GM21786 (cell line): ENCODE measurements at regions not wholly inside any gene's neighbourhood (a gene's known extent, or its start where the extent isn't known, plus 50 kb on each side); places are given as distances from the start of the nearest gene placed in this dataset.
"Not testable (repeated sequence)": the region's sequence is repeated elsewhere in the genome, so short reads cannot be mapped to it uniquely, and the experiment has no call there.

Source experiments
- ATAC-seq: cut with Tn5 transposase; IDR thresholded peaks from one replicate; pipeline ENCODE4 v1.9.1; 2021; ENCODE audit not compliant: unreplicated experiment

DNA sequence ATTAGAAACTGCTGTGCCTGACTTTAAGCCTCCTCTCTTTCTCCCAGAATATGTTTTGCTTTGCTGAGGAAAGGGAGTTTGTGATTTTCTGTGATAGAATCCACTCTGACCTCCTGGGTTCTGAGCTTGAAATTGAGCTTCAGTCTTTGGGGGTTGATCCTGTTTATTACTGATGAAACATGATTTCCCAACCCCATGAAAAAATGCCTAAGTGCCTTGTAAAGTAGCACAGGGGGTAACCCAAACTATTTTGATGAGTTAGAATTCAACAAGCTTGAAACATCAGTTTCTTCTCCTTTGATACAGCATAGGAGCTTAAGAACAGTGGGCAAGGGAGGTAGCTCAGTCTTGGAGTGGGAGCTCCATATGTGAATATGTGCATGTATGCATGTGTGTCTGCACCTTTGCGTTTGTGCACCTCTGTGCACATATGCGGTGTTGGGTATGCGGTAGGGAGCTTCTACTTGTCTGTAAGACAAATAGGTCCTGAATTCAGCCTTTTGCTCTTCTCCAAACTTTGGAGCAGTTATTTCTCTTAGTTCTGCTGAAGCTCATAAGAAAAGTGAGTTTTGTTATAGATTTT is 364.6 kb downstream of the OSR1 start:
- no peak for ATAC-seq

DNA sequence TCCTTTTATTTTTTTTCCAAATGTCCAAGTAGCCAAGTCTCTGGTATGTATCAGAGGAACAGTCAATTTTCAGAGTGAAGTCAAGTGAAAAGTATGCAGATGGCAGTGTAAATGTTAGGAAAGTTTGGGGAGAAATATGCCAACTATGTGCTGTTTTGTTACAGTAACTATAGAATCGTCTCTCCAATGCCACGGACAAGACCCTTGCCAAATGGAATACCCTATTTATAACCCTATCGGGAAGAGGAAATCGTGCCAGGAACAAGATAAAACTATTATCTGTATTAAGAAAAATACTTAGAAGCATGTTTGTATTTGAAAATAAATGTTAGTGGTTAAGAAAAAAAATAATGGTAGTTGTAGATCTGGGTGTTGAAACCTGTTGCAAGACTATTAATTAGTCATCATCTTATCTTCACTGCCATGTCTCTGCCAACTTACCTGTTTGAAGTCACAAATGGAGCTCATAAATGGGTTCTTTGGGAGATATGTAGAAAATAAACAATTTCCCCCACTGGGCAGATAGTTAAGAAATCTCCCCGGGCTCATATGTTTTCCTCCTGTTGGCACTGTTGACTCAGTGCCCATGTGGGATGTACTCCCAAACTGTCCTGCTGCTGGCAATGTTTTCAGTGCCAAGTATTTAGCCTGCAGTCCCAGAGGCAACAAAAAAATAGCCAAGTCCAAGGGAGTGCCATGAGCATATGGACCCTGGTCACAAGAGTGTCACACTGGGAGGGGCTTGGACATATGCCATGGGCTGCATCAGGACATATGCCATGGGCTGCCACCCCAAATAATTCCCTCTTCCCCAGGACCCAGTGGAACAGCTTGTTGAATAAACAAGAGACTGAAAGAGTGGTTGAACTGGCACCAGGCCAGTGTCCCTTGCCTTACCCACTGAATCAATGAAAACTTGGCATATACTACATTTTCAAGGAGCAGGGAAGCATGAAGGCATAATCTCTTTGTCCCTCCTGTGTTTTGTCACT is 366.9 kb downstream of the OSR1 start:
- no peak for ATAC-seq

- no peak for ATAC-seq
Observed at GRCh38 chr2:18988631-18989232, 369.7 kb downstream of the OSR1 start.

DNA sequence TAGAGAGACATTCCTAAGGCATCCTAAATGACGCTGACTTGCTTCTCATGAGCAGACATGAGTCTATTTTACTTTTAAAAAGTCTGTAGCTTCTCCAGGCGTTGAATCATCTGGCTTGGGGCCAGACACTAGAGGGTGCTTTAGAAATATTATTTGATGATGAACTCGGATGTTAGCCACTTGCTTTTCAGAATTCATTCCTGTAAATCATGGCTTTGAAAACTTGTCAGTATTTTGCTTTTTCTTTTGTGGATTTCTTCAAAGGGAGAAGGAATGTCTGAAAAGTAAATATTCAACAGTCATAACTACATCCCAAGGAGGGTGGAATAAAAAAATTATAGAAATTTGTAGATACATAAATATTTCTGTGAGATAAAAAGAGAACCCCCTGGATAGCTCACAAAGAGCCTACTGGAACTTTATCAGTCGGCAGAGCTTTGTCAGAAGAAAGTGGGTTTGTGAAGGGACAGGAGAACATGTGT is 370.8 kb downstream of the OSR1 start:
- ATAC-seq = no peak

DNA sequence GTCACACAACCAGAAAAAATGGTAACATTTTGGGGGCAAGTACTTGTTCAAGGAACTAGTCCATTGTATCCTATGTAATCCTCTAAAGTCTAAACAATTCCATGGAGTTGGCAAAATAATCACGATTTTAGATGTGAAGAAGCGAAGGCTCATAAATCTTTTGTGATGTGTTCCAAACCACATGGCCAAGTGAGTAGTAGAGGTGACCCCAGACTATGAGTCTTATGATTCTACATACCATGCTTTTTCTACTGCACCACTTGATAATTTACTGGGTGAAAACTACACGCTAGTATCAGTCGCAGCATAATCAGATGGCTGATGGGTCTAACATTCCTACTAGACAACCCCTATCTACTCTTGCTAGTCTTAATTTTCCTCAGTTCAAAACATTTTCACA is 371.4 kb downstream of the OSR1 start:
- no peak for ATAC-seq

GRCh38 chr2:18986046-18986445 is 372.4 kb downstream of the OSR1 start:
- ATAC-seq = no peak

DNA sequence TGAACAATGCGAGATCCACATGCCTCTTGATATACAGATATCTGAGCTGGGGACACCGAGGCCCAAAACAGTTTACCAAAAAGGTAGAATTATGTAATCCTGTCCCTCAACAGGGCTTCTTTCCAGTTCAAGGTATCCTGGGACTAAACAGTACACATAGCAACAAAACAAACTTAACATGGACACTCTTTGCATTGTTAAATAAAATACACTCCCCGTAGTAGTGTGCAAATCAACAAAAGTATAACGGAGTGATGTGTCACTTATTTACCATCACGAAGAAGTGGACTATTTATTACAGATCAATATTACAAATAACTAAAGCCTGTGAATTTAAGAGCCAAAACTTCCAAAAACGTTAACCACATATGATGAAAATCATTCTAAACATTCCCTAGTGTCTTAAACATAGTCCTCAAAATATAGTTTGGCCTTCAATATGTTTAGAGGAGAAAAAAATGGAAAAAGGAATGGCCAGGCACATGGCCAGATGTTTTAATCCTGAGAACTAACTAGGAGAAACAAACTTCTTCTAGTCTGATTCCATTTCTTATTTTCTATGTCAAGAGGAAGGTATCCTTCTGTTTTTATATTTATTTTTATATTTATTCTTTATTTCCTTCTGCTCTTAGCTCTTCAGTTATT is 377.5 kb downstream of the OSR1 start:
- no peak for ATAC-seq

DNA sequence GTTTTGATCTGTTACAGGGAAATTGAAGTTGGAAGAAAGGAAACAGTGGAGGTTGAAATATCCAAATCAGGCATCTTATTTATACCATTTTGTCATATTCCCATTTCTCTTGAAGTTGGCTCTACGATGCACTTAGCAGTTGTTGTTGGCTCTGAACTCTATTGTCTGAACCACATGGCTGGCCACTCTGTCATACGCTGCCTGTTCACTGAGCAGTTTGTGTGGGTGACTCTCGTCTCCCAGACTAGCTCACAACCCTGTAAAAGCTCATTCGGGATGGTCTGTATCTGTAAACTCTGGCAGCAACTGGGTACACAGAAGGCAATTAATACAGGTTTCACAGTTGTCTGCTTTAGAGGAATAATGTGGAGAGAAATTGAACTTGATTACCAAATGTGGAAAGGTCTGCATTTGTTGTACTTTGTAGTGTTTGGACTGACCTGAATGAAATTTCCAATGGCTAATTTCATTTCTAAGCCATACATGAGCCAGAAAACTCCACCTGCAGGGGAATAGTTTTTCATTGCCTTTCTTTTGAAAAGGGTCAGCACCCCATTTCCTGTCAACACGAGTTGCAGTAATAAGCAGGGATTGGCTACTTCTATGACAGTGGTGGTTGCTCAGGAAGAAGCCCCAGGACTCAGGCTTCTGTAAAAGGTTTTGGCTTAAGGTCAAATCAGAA is 378.2 kb downstream of the OSR1 start:
- ATAC-seq = no peak

DNA sequence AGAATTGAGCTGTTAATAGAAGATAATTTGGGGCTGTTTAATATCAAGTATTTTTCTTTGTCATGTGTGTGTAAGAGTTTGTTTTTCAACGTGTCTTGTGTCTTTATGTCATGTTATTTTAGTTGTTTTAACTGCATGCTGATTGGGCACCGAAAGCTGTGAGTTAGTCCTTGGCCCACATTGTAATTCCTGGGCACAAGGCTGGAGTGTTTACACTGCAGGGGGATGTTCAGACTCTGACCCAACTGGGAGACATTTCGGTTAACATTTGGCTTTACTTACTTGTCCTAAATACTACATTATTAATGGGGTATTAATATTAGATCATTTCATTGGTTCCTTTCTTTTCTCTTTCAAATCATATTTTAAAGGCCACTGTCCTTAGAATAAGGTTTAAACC is 381.0 kb downstream of the OSR1 start:
- no peak for ATAC-seq

DNA sequence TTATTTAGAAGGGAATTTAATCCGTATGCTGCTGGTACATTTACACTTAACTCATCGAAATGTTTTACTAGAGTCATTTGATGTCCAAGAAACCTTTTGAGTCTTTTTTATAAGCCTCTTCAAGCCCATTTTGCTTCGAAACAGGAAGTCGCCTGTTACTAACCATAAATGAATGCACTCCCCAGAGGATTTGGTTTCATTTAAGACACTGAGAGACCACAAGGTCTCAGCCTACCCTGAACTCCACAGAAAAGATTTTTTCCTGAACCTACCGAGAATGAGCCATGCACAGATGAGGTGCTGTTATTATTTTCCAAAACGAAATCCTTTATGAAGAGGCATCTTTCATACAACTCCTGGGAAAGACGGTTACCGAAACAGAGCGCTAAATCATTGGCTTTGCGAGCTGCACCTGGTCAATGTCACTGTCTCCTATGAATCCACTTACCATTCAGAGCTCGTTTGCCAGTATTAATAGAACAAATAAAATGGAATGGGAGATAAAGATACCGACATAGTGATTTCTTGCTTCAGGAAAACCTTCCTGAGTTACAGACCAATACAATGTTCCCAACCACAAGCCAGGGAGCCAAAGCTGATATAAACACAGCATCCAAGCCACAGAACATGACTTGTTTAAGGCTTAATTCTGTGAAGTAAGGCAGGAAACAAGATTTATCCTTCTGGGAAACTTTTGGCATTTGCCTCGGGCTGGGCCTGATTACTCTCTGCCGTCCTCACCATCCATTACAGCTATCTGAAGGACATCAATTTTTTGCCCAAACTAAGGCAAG is 382.1 kb downstream of the OSR1 start:
- ATAC-seq = peak; percentile 78

- ATAC-seq = no peak
Observed at GRCh38 chr2:18975506-18976167, 382.8 kb downstream of the OSR1 start.

DNA sequence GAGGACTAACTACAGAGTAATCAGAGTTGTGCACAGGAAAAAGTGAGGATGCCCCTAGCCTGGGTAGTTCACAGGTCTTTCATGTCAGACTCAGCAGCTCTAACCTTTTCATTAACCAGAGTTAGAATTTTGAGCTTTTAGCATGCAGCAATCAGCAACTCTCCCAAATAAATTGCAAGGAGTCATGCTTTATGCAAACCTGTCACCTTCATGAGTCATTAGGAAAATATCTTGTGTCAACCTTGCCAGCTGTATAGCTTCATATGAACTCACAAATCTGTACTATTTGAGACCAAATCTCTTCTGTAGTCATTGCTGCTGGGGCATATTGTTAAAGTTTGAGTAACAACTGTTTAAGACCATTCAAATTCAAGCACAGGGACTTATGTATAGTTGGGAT is 382.3 kb upstream of the NT5C1B start:
- no peak for ATAC-seq

GRCh38 chr2:18971069-18971378 is 381.7 kb upstream of the NT5C1B start:
- ATAC-seq = no peak

- ATAC-seq = no peak
Observed at GRCh38 chr2:18966131-18966530, 376.8 kb upstream of the NT5C1B start.

DNA sequence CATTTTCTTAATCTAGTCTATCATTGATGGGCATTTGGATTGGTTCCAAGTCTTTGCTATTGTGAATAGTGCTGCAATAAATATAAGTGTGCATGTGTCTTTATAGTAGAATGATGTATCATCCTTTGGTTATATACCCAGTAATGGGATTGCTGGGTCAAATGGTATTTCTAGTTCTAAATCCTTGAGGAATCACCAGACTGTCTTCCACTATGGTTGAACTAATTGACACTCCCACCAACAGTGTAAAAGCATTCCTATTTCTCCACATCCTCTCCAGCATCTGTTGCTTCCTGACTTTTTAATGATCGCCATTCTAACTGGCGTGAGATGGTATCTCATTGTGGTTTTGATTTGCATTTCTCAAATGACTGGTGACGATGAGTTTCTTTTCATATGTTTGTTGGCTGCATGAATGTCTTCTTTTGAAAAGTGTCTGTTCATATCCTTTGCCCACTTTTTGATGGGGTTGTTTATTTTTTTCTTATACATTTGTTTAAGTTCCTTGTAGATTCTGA is 374.4 kb upstream of the NT5C1B start:
- not testable (repeated sequence) for ATAC-seq

GRCh38 chr2:18961991-18962421 is 372.6 kb upstream of the NT5C1B start:
- no peak for ATAC-seq

DNA sequence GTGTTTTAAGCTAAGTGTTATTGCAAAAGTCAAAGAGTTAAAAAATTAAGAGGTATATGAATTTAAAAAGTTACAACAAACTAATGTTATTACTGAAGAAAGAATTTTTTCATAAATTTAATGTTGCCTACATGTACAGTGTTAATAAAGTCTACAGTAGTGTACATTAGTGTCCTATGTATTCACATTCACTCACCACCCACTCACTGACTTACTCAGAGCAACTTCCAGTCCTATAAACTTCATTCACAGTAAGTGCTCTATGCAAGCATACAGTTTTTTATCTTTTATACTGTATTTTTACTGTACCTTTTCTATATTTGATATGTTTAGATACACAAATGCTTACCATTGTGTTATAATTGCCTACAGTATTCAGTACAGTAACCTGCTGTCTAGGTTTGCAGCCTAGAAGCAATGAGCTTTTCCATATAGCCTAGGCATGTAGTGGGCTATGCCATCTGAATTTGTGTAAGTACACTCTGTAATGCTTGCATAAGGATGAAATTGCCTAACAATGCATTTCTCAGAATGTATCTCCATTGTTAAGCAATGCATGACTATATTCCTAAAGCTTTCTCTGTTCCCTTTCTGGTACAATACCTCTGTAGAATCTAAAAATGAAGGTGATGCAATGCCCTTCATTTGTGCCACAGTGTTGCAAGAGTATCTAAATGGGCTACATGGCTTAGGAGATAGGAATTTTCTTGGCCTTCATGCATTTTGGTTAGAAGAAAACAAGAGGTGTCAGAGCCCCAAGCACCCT is 370.8 kb upstream of the NT5C1B start:
- no peak for ATAC-seq

DNA sequence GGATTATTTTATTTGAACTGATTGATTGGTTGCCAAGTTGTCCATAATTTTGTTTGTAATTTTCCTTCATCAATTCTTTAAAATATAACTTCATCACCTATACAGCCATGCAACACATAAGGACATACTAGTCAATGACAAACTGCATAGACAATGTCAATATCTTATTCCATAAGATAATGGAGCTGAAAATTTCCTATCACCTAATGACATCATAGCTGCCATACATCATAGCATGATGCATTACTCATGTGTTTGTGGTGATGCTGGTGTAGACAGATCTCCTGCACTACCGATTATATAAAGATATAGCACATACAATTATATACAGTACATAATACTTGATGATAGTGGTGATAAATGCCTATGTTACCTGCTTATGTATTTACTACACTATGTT is 369.8 kb upstream of the NT5C1B start:
- ATAC-seq = no peak

DNA sequence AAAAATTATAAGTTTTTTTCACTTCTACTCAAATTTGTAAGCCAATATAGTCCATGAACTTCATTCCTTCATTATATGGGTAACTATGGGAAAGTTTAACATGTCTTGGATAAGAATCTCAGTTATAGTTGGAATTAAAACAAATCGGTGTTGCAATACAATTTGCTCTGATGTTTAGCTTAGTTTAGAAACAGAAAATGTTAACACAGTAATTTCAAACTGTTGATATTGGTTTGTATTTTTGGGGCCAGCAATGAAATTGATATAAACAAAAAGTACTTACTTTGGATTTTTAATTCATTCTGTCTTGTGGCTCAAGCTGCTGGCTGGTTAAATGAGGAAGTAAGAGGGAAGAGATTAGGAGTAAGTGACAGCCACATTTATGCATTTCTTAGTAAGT is 368.5 kb upstream of the NT5C1B start:
- ATAC-seq = no peak
